ENCODE measurements at regions not wholly inside any gene's neighbourhood (a gene's known extent, or its start where the extent isn't known, plus 50 kb on each side); places are given as distances from the start of the nearest gene placed in this dataset.

- DNase-seq = no peak
These were observed 151.7 kb downstream of the DMRT2 start for GRCh38 chr9:1201901-1202300.

- no peak for DNase-seq
These were observed 152.5 kb downstream of the DMRT2 start for GRCh38 chr9:1202512-1203280.

- DNase-seq = no peak
These were observed 157.5 kb downstream of the DMRT2 start for GRCh38 chr9:1207686-1208085.

GRCh38 chr9:1208157-1208556 is 158.0 kb downstream of the DMRT2 start:
- DNase-seq = peak; percentile 23

GRCh38 chr9:1210954-1211353 is 160.8 kb downstream of the DMRT2 start:
- no peak for DNase-seq

GRCh38 chr9:1216532-1216931 is 166.4 kb downstream of the DMRT2 start:
- no peak for DNase-seq

GRCh38 chr9:1217076-1217475 is 166.9 kb downstream of the DMRT2 start:
- no peak for DNase-seq

GRCh38 chr9:1219284-1219683 is 169.1 kb downstream of the DMRT2 start:
- no peak for DNase-seq

- no peak for DNase-seq
These were observed 171.1 kb downstream of the DMRT2 start for GRCh38 chr9:1221298-1221697.

GRCh38 chr9:1222511-1222910 is 172.4 kb downstream of the DMRT2 start:
- no peak for DNase-seq

- peak; percentile 41 for DNase-seq
These were observed 182.1 kb downstream of the DMRT2 start for GRCh38 chr9:1231998-1232919.

- no peak for DNase-seq
These were observed 183.4 kb downstream of the DMRT2 start for GRCh38 chr9:1233568-1233967.

- DNase-seq = no peak
These were observed 185.5 kb downstream of the DMRT2 start for GRCh38 chr9:1235650-1236049.

GRCh38 chr9:1236061-1236460 is 185.9 kb downstream of the DMRT2 start:
- DNase-seq = peak; percentile 38

GRCh38 chr9:1238407-1238806 is 188.2 kb downstream of the DMRT2 start:
- DNase-seq = no peak

- DNase-seq = no peak
These were observed 198.6 kb downstream of the DMRT2 start for GRCh38 chr9:1248743-1249142.

- DNase-seq = no peak
These were observed 203.2 kb downstream of the DMRT2 start for GRCh38 chr9:1253064-1253979.

GRCh38 chr9:1254071-1254470 is 203.9 kb downstream of the DMRT2 start:
- DNase-seq = peak; percentile 42

GRCh38 chr9:1256178-1256577 is 206.0 kb downstream of the DMRT2 start:
- DNase-seq = no peak

- no peak for DNase-seq
These were observed 211.1 kb downstream of the DMRT2 start for GRCh38 chr9:1261266-1261665.

GRCh38 chr9:1261879-1262766 is 212.0 kb downstream of the DMRT2 start:
- no peak for DNase-seq

Data from muscle of arm (tissue), 1 donor.